ENCODE measurements at regions not wholly inside any gene's neighbourhood (a gene's known extent, or its start where the extent isn't known, plus 50 kb on each side); places are given as distances from the start of the nearest gene placed in this dataset.

DNA sequence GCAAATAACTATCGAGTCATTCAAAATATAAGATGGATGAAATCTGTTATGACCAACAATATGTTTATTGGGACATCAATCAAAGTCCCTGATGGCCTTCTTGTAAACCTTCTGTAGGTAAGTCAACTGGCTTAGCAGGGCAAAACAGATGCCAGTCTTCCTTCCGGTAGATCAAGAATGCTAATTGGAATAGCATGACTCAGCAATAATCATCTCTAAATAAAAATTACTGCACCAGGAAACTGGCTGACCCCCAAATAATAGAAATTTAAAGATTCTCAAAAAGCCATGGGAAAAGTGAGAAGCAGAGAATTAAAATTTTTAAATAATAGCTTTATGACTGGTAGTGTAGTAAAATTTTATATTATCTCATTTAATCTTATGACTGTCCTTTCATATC lies 1005.4 kb downstream of the OLFM4 start:
- TF ChIP-seq, protein P1, sequence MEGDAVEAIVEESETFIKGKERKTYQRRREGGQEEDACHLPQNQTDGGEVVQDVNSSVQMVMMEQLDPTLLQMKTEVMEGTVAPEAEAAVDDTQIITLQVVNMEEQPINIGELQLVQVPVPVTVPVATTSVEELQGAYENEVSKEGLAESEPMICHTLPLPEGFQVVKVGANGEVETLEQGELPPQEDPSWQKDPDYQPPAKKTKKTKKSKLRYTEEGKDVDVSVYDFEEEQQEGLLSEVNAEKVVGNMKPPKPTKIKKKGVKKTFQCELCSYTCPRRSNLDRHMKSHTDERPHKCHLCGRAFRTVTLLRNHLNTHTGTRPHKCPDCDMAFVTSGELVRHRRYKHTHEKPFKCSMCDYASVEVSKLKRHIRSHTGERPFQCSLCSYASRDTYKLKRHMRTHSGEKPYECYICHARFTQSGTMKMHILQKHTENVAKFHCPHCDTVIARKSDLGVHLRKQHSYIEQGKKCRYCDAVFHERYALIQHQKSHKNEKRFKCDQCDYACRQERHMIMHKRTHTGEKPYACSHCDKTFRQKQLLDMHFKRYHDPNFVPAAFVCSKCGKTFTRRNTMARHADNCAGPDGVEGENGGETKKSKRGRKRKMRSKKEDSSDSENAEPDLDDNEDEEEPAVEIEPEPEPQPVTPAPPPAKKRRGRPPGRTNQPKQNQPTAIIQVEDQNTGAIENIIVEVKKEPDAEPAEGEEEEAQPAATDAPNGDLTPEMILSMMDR (IDR thresholded peaks at IDR 0.05) = no peak
- TF ChIP-seq POLR2AphosphoS5 (IDR thresholded peaks at IDR 0.05) (no peak), POLR2A (IDR thresholded peaks at IDR 0.05; ENCODE audit: low read depth) (no peak)

All from esophagus muscularis mucosa (tissue), 3 donors.